HG03442 (cell line): ENCODE measurements at regions not wholly inside any gene's neighbourhood (a gene's known extent, or its start where the extent isn't known, plus 50 kb on each side); places are given as distances from the start of the nearest gene placed in this dataset.

Source experiments
- ATAC-seq: cut with Tn5 transposase; IDR thresholded peaks from one replicate; pipeline ENCODE4 v1.9.1; 2021; ENCODE audit warnings: mild to moderate bottlenecking, moderate library complexity; ENCODE audit not compliant: unreplicated experiment

- ATAC-seq, result no peak
Measured at GRCh38 chr15:62625429-62626033, 417.0 kb upstream of the TPM1 start.

DNA sequence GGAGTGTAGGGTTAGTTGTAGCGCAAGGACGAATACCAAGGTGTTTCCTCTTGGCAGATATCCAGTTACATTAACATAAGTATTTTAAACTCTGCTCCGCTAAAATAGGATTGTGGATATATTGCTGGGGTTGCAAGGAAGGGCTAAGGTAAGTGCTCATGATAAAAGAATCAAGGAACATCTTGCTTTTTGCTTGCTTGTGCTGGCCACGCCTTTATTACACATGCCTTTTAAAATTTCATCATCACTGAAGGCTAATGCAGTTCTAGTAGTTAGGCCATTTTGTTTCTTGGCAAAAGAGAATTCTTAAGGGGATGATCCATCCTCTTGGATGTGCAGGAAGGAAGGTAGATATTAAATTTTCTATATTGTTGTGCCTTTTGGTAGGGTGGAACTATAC is 415.6 kb upstream of the TPM1 start:
- ATAC-seq, result no peak

- no peak for ATAC-seq
Measured at GRCh38 chr15:62631076-62631724, 411.3 kb upstream of the TPM1 start.

GRCh38 chr15:62636823-62637573 is 405.5 kb upstream of the TPM1 start:
- no peak for ATAC-seq

DNA sequence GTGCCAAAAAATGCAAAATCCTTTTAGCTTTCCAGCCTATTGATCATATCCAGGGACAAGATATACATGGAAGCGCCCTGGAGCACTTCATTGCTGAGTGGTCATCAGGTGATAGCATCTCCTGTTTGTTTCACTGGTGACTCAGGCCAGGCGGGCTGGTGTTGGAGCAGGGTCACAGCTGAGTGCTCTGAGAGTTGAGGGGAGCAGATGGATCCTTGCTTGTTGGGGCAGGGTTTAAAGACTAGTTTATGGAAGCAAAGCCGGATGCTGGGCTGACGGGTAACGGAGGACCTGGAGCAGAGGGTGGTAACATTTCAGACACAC is 405.0 kb upstream of the TPM1 start:
- no peak for ATAC-seq

DNA sequence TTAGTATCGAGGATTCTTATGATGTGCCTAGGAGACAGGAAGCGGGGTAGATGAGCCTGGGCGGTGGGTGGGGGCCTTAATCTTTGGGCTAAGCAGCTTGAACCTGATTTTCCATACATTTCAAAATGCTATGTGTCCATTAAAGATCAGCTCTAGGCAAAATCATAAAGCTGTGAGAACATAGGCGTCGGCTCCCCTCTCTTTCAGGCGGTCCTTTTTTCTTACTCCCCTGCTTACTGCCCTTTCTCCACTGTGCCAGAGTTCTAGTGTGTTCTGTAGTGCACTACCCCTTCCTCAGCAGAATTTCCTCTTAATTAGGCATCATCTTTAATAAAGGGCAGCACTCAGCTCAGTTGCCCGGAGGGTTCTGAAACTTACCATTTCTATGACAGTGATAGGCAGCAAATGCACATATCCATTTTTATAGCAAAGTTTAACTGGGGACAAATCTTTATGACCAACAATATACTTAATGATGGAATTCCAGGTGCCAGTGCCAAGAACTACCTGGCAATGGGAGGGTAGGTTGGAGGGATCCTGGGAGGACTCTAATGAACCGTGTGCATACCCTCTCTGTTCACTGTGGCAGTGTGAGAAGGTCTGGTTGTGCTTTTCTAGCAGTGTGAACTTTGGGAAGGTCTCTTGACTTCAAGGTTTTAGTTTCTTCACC is 404.5 kb upstream of the TPM1 start:
- ATAC-seq, result no peak

DNA sequence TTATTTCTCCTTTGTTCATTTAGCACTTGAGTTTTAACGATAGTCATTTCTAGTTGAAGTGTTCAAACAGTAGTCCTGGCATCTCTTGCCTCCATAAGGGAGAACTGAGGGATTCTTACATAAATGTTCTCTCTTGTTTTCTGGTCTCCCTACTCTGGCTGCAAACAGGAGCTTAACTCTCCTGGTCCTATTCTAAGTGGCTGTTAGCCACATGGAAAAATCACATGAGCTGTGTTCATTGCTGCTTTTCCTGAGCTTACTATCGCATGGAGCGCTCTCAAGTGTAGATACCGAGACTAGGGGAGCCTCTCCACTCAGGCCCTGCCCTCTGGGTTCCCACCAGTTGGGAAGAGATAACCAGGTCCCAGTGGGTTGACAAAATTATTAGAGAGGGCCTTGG is 403.1 kb upstream of the TPM1 start:
- ATAC-seq, result no peak

DNA sequence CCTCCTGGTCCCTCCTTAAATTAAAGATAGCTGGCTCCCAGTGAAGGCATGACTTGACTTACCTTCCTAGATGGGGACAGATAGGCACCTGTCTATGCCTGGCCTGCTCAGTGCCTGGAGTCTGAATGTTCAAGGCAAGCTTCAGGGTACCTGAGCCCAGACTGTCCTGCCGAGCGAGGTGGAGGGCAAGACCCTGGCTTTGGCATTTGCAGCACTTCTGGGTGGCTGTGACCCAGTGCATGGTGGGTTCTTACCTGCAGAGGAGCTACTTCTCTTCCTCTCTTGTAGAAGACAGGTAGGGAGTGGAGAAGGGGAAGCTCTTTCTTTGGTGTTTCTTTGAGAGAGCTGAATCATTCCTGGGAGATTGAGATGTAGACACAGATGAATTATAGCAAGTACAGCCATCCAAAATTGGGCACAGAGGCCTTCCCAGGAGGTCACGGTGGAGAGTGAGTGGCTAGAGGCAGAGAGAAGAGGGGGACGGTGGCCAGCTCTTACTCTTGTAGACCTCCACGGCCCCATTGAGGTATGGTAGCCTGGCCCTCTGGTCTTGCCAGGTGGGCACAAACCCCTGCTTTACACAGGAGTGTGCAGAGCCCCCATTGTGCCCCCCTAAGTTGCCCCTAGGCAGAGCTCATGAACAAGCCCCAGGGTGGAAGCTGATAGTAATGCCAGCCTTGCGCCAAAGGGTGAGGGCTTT is 402.5 kb upstream of the TPM1 start:
- ATAC-seq, result no peak

- no peak for ATAC-seq
Measured at GRCh38 chr15:62641825-62642224, 400.7 kb upstream of the TPM1 start.

DNA sequence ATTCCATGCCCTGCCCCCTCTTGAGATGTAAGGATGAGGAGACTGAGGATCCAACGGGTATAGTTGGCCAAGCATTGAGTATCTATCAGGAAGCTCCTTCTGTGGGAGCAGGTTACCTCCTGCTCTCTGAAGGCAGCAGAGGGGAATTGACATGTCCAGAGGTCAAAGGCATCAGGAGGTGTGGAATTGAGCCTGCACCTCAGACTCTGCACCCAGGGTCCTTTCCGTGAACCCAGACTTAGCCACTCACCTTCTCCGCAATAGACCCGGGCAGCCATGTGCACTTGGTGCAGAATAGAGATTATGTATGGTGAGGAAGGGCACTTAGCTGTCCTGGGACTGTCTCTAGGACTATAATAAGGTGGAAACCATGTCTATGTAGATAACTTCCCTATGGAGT is 399.0 kb upstream of the TPM1 start:
- ATAC-seq, result no peak

DNA sequence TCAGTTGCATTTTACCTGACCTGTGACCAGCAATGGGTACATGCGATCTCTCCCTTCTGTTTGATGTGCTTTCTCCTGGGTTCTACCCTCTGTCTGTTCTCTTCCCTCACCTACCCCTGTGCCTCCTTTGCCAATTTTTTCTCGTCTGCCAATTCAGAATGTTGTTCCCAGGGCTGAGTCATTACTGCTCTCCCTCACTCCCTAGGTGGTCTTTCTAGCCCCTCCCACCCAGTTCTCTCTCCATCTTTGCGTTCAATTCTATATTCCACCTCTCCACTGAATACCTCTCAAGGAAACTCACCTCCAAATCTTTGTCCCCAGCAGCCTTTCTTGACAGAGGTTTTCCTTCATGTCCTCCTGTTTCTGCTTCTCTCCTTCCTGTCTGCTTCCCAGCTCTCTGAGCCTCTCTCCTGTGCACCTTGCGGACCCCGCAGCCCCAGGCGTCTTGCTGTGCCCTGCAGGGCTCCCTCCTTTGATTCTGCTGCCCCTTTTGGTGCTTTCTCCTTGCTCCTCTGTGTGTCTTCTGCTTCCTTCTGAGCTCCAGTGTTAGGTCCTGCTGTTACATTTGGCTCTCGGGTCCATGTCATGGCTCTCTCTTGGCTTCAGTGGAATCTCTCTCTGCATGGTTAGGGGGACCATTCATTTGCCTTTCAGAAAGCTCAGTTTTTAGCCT is 398.2 kb upstream of the TPM1 start:
- no peak for ATAC-seq

GRCh38 chr15:62644889-62645742 is 397.4 kb upstream of the TPM1 start:
- no peak for ATAC-seq

GRCh38 chr15:62647202-62647842 is 395.2 kb upstream of the TPM1 start:
- ATAC-seq, result no peak

- ATAC-seq, result no peak
Measured at GRCh38 chr15:62647843-62648505, 394.6 kb upstream of the TPM1 start.

- ATAC-seq, result no peak
Measured at GRCh38 chr15:62648954-62649353, 393.6 kb upstream of the TPM1 start.

GRCh38 chr15:62649793-62650420 is 392.6 kb upstream of the TPM1 start:
- ATAC-seq, result peak; percentile 82

DNA sequence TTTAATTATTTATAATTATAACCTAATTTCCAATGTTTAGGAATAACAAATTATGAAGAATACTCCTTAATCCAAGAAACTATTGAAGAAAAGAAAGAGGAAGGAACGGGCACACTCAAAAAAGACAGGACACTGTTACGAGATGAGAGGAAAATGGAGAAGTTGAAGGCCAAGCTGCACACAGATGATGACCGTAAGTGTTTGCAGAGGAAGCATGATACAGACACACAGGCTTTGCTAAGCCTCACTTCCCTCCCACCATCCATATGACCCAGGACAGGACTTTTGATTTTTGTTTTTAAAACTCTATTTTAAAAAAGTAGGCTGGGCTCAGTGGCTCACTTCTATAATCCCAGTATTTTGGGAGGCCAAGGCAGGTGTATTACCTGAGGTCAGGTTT is 389.4 kb upstream of the TPM1 start:
- ATAC-seq, result no peak

GRCh38 chr15:62656071-62656470 is 386.5 kb upstream of the TPM1 start:
- ATAC-seq, result no peak
